A549 (cell line): ENCODE measurements at regions not wholly inside any gene's neighbourhood (a gene's known extent, or its start where the extent isn't known, plus 50 kb on each side); places are given as distances from the start of the nearest gene placed in this dataset.

Experiments used
- ATAC-seq, 2 experiments: fragments of 200-7000 bp in 1 of 2; fragments of >200 bp in 1 of 2; cut with Nextera tagmentation in 1 of 2; cut with Tn5 transposase in 1 of 2; 3 replicates each; pipeline versions ENCODE4 v1.8.0 to v1.9.1; 2018 to 2020; ENCODE audit warnings: mild to moderate bottlenecking in 1 of 2, moderate library complexity in 1 of 2
- CTCF ChIA-PET: fragments of 300-600 bp; sonication (Branson Sonifier 250); formaldehyde crosslinking; extraction: SDS; loops from one replicate; lab custom pipeline; 2021; ENCODE audit warnings: antibody characterized with exemption, inconsistent platforms; lab: Yijun Ruan, JAX
- POLR2A ChIA-PET: fragments of 350-600 bp; formaldehyde crosslinking; extraction: SDS; loops from one replicate; lab custom pipeline; 2021; ENCODE audit warnings: antibody characterized with exemption, inconsistent platforms; lab: Yijun Ruan, JAX
- DNase-seq, 2 experiments: peaks; one replicate each; pipeline versions ENCODE4 v3.0.0 to v3.0.0-alpha.2; 2011 to 2016; ENCODE audit warnings: low read depth in 1 of 2, low spot score in 1 of 2
- FAIRE-seq: peaks from 2 replicates; lab custom pipeline; 2011; peaks lifted over from hg19 to GRCh38; lab: Jason Lieb, UNC
- H3K27ac ChIP-seq, 2 experiments: fragments of >200 bp; sonication (Bioruptor Twin); formaldehyde crosslinking; 3 replicates each; pipeline ENCODE4 v1.5.1; 2016 to 2017
- H3K4me1 ChIP-seq: fragments of >200 bp; sonication (Bioruptor Twin); formaldehyde crosslinking; 3 replicates; pipeline ENCODE4 v1.6.1; 2016
- H3K4me2 ChIP-seq: fragments of >200 bp; sonication (Bioruptor Twin); formaldehyde crosslinking; 3 replicates; pipeline ENCODE4 v1.6.1; 2016
- H3K4me3 ChIP-seq: fragments of >200 bp; sonication (Bioruptor Twin); formaldehyde crosslinking; 3 replicates; pipeline ENCODE4 v1.5.1; 2016
- H3K9me3 ChIP-seq: fragments of >200 bp; sonication (Bioruptor Twin); formaldehyde crosslinking; 3 replicates; pipeline ENCODE4 v1.6.1; 2016
- EHF ChIP-seq: fragments of 250-450 bp; sonication (Bioruptor Pico); IDR thresholded peaks from 2 replicates; pipeline ENCODE4 v1.5.0; 2020; ENCODE audit warnings: mild to moderate bottlenecking
- EP300 ChIP-seq, 2 experiments: fragments of >200 bp; sonication (Bioruptor Twin); formaldehyde crosslinking; IDR thresholded peaks; 2 replicates in 1 of 2; 3 replicates in 1 of 2; pipeline ENCODE4 v1.6.1; 2016 to 2017
- FOSB ChIP-seq: fragments of 250-450 bp; sonication (Bioruptor Pico); IDR thresholded peaks from 2 replicates; pipeline ENCODE4 v1.5.0; 2020; ENCODE audit warnings: mild to moderate bottlenecking, moderate library complexity
- GATA3 ChIP-seq: IDR thresholded peaks from 2 replicates; pipeline ENCODE4 v1.6.1; 2012; ENCODE audit warnings: borderline replicate concordance
- HOXB13 ChIP-seq: fragments of 250-450 bp; sonication (Bioruptor Pico); IDR thresholded peaks from 2 replicates; pipeline ENCODE4 v1.5.0; 2020; ENCODE audit warnings: low read depth, mild to moderate bottlenecking, moderate library complexity
- JUN ChIP-seq, 2 experiments: fragments of >200 bp; sonication (Bioruptor Twin); formaldehyde crosslinking; IDR thresholded peaks; 2 replicates in 1 of 2; 3 replicates in 1 of 2; pipeline ENCODE4 v1.6.1; 2016 to 2017
- KDM1A ChIP-seq: fragments of 200-600 bp; sonication (generic); IDR thresholded peaks from 2 replicates; pipeline ENCODE4 v1.6.1; 2016; ENCODE audit warnings: low read depth, mild to moderate bottlenecking
- MAFK ChIP-seq: fragments of 450-650 bp; IDR thresholded peaks from 2 replicates; pipeline ENCODE4 v1.6.1; 2014; ENCODE audit not compliant: partially characterized antibody
- MYC ChIP-seq: IDR thresholded peaks from 2 replicates; pipeline ENCODE4 v1.6.1; 2012; ENCODE audit warnings: mild to moderate bottlenecking, inconsistent platforms, low read length, improper control_type of control experiment, borderline replicate concordance
- NPAS2 ChIP-seq: fragments of 250-450 bp; sonication (Bioruptor Pico); IDR thresholded peaks from 2 replicates; pipeline ENCODE4 v1.8.0; 2022; ENCODE audit warnings: mild to moderate bottlenecking, moderate library complexity, borderline replicate concordance
- POLR2A ChIP-seq: IDR thresholded peaks from 2 replicates; pipeline ENCODE4 v1.6.1; 2012; ENCODE audit warnings: mild to moderate bottlenecking, low read length
- POLR2AphosphoS2 ChIP-seq: conservative IDR thresholded peaks from 2 replicates; pipeline ENCODE4 v1.6.1; 2012; ENCODE audit warnings: low read length, improper control_type of control experiment, inconsistent platforms
- RAD21 ChIP-seq, 2 experiments: fragments of >200 bp in 1 of 2; sonication (Bioruptor Twin) in 1 of 2; formaldehyde crosslinking in 1 of 2; IDR thresholded peaks in 1 of 2; conservative IDR thresholded peaks in 1 of 2; 2 replicates in 1 of 2; 3 replicates in 1 of 2; pipeline ENCODE4 v1.6.1; 2012 to 2018; ENCODE audit warnings: inconsistent platforms in 1 of 2
- RARB ChIP-seq: fragments of 250-450 bp; sonication (Bioruptor Pico); IDR thresholded peaks from 2 replicates; pipeline ENCODE4 v1.8.0; 2021; ENCODE audit warnings: mild to moderate bottlenecking, moderate library complexity
- SREBF2 ChIP-seq: fragments of 450-650 bp; IDR thresholded peaks from 2 replicates; pipeline ENCODE4 v1.6.1; 2014; ENCODE audit warnings: mild to moderate bottlenecking, moderate library complexity
- TFCP2L1 ChIP-seq: fragments of 250-450 bp; sonication (Bioruptor Pico); IDR thresholded peaks from 2 replicates; pipeline ENCODE4 v1.5.0; 2021; ENCODE audit warnings: mild to moderate bottlenecking
- ZNF302 ChIP-seq: fragments of 250-450 bp; sonication (Bioruptor Pico); IDR thresholded peaks from 2 replicates; pipeline ENCODE4 v1.9.0; 2021; ENCODE audit warnings: inconsistent platforms, mild to moderate bottlenecking, moderate library complexity
- ZSCAN20 ChIP-seq: fragments of 250-450 bp; sonication (Bioruptor Pico); IDR thresholded peaks from 2 replicates; pipeline ENCODE4 v1.8.0; 2022; ENCODE audit warnings: mild to moderate bottlenecking, moderate library complexity
- WGBS: methylation state at CpG from one replicate; pipeline ENCODE4 v1.1.6; 2017; ENCODE audit errors: missing lambda C conversion rate; 5-methylcytosine and 5-hydroxymethylcytosine counted together
- TF ChIP-seq, protein P1 (sequence below): fragments of 250-450 bp; sonication (Bioruptor Pico); IDR thresholded peaks from 2 replicates; pipeline ENCODE4 v1.5.0; 2021; ENCODE audit warnings: mild to moderate bottlenecking, moderate library complexity, borderline replicate concordance
- TF ChIP-seq, protein P2 (sequence below): fragments of >200 bp; sonication (Bioruptor Twin); formaldehyde crosslinking; IDR thresholded peaks from 2 replicates; pipeline ENCODE4 v1.6.1; 2016
- TF ChIP-seq, protein P3 (sequence below): fragments of 150-350 bp; IDR thresholded peaks from 2 replicates; pipeline ENCODE4 v1.6.1; 2014; ENCODE audit warnings: low read depth, mild to moderate bottlenecking, low read length
- TF ChIP-seq, protein P4 (sequence below): IDR thresholded peaks from 2 replicates; pipeline ENCODE4 v1.6.1; 2012
- TF ChIP-seq, protein P5 (sequence below): fragments of >200 bp; sonication (Bioruptor Twin); formaldehyde crosslinking; IDR thresholded peaks from 3 replicates; pipeline ENCODE4 v1.5.1; 2016

DNA sequence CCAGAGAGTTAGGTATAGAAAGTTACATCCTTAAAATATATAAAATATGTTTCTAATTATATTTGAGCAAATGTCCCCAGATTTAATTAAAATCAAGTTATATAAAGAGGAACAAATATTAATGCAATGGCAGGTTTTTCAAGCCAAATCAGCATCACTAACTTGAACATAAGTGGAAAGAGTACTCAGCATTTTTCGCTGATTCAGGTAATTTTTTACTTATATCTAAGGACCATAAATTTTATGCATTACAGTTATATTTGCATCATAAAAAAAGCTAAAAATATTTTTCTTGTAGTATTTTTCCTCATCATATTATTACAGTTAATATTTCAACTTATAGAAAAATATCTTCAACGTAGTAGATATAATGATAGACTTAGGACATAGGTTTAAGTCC, 1047.4 kb downstream of the FAM133A start:
- WGBS, result 27% methylated on average over 2 of the region's 2 CpGs
- ATAC-seq (no peak), DNase-seq (no peak), FAIRE-seq (no peak)
- ChIA-PET POLR2A (no interaction called here), CTCF (no interaction called here)
- no peaks in the 10 kb centered on the region for H3K4me1 ChIP-seq
- no peak overlapping the region for H3K27ac ChIP-seq
- H3K4me2 ChIP-seq, result no peak overlapping the region
- peak; percentile 66 for TF ChIP-seq MAFK
- no peak for TF ChIP-seq RAD21 (conservative IDR thresholded peaks at IDR 0.05 in 1 of 2, IDR thresholded peaks at IDR 0.05 in 1 of 2)
- no peak overlapping the region for H3K4me3 ChIP-seq
- H3K9me3 ChIP-seq, result no peaks in the 10 kb centered on the region

DNA sequence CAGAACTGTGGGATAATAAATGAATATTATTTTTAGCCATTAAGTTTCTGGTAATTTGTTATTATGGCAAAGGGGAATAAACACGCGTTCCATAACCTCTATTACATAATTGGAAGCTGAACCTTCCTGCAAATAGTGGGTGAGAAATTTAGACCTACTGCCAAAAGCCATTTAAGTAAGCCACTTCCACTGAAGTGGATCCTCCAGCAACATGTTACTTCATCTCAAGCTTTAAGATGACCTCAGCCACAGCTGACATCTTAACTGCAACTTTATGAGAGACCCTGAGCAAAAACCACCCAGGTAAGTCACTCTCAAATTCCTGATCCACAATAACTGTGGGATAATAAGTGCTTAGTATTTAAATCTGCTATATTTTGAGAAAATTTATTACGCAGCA, 1048.6 kb downstream of the FAM133A start:
- H3K4me3 ChIP-seq, result no peak overlapping the region
- ChIA-PET CTCF (no interaction called here), POLR2A (no interaction called here)
- H3K4me2 ChIP-seq, result no peak overlapping the region
- no peaks in the 10 kb centered on the region for H3K4me1 ChIP-seq
- H3K9me3 ChIP-seq, result no peaks in the 10 kb centered on the region
- ATAC-seq, result no peak
- no peak overlapping the region for H3K27ac ChIP-seq
- WGBS, result 63% methylated on average over 3 of the region's 3 CpGs
- FAIRE-seq, result peak; percentile 36
- TF ChIP-seq KDM1A (no peak), TFCP2L1 (CRISPR knock-in tag) (no peak), RARB (no peak)
- TF ChIP-seq, protein P1, sequence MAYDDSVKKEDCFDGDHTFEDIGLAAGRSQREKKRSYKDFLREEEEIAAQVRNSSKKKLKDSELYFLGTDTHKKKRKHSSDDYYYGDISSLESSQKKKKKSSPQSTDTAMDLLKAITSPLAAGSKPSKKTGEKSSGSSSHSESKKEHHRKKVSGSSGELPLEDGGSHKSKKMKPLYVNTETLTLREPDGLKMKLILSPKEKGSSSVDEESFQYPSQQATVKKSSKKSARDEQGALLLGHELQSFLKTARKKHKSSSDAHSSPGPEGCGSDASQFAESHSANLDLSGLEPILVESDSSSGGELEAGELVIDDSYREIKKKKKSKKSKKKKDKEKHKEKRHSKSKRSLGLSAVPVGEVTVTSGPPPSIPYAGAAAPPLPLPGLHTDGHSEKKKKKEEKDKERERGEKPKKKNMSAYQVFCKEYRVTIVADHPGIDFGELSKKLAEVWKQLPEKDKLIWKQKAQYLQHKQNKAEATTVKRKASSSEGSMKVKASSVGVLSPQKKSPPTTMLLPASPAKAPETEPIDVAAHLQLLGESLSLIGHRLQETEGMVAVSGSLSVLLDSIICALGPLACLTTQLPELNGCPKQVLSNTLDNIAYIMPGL (CRISPR knock-in tag), result no peak
- TF ChIP-seq, protein P2, sequence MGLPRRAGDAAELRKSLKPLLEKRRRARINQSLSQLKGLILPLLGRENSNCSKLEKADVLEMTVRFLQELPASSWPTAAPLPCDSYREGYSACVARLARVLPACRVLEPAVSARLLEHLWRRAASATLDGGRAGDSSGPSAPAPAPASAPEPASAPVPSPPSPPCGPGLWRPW, result no peak
- TF ChIP-seq, protein P3, sequence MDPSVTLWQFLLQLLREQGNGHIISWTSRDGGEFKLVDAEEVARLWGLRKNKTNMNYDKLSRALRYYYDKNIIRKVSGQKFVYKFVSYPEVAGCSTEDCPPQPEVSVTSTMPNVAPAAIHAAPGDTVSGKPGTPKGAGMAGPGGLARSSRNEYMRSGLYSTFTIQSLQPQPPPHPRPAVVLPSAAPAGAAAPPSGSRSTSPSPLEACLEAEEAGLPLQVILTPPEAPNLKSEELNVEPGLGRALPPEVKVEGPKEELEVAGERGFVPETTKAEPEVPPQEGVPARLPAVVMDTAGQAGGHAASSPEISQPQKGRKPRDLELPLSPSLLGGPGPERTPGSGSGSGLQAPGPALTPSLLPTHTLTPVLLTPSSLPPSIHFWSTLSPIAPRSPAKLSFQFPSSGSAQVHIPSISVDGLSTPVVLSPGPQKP, result no peak
- DNase-seq, result no peak

DNA sequence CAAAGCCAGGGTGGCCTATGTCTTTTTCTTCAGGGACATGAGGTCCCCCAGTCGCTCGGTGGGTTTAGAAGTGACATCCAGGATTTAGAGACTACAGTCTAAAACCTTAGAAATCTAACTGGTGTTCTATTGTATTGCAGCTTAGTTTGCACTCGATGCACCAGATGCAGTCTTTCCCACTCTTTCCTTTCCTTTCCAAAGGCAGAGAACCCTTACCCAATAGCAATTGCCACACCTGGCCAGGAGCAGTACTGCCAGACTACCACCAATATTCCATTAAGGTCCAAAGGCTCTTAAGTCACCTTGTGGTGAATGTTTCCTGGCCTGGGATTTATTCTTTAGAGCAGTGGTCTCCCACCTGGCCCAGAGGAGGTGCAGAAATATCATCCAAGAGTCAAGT, 1068.8 kb downstream of the FAM133A start:
- Histone ChIP-seq H3K27ac (no peak overlapping the region), H3K9me3 (no peaks in the 10 kb centered on the region), H3K4me3 (no peak overlapping the region)
- POLR2A ChIA-PET, result no interaction called here
- DNase-seq, result no peak
- CTCF ChIA-PET, result no interaction called here
- no peak for TF ChIP-seq FOSB
- TF ChIP-seq MYC, result no peak
- no peak for TF ChIP-seq POLR2A
- TF ChIP-seq EHF (CRISPR knock-in tag), result no peak
- no peak for TF ChIP-seq ZSCAN20 (CRISPR knock-in tag)
- no peak for TF ChIP-seq HOXB13 (CRISPR knock-in tag)
- TF ChIP-seq, protein P4, sequence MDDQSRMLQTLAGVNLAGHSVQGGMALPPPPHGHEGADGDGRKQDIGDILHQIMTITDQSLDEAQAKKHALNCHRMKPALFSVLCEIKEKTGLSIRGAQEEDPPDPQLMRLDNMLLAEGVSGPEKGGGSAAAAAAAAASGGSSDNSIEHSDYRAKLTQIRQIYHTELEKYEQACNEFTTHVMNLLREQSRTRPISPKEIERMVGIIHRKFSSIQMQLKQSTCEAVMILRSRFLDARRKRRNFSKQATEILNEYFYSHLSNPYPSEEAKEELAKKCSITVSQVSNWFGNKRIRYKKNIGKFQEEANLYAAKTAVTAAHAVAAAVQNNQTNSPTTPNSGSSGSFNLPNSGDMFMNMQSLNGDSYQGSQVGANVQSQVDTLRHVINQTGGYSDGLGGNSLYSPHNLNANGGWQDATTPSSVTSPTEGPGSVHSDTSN, result no peak
- no peak for TF ChIP-seq ZNF302 (CRISPR knock-in tag)
- TF ChIP-seq, all 56 proteins: peak for 0
- 42% methylated on average over 3 of the region's 3 CpGs for WGBS
- no peak for ATAC-seq
- Histone ChIP-seq H3K4me1 (no peaks in the 10 kb centered on the region), H3K4me2 (no peak overlapping the region)
- no peak for FAIRE-seq

DNA sequence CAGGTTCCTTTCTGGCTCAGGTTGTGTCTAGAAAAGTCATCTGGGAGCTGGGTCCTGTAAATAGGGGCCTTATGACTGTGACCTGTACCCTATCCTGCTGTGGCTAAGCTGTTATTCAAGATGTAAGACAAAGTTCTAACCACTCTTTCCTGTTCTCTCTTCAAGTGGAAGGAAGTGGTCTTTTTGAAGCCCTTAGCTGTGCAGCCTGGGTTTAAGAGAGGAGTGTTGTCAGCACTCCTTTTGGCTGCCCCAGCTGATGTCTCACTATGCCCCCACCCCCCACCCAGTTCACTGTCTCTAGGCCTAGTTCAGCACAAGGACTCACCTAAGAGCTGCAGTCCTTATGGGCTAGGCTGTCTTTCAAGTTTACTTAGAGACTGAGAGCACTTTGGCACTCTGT, 1069.5 kb downstream of the FAM133A start:
- Histone ChIP-seq H3K4me1 (no peaks in the 10 kb centered on the region), H3K4me3 (no peak overlapping the region), H3K4me2 (no peak overlapping the region), H3K9me3 (no peaks in the 10 kb centered on the region), H3K27ac (no peak overlapping the region)
- ChIA-PET POLR2A (no interaction called here), CTCF (no interaction called here)
- no peak for DNase-seq
- FAIRE-seq, result no peak
- no peak for ATAC-seq
- no peak for TF ChIP-seq EP300 (IDR thresholded peaks at IDR 0.05)
- TF ChIP-seq POLR2AphosphoS2, result no peak
- no peak for TF ChIP-seq NPAS2 (CRISPR knock-in tag)
- TF ChIP-seq, protein P5, sequence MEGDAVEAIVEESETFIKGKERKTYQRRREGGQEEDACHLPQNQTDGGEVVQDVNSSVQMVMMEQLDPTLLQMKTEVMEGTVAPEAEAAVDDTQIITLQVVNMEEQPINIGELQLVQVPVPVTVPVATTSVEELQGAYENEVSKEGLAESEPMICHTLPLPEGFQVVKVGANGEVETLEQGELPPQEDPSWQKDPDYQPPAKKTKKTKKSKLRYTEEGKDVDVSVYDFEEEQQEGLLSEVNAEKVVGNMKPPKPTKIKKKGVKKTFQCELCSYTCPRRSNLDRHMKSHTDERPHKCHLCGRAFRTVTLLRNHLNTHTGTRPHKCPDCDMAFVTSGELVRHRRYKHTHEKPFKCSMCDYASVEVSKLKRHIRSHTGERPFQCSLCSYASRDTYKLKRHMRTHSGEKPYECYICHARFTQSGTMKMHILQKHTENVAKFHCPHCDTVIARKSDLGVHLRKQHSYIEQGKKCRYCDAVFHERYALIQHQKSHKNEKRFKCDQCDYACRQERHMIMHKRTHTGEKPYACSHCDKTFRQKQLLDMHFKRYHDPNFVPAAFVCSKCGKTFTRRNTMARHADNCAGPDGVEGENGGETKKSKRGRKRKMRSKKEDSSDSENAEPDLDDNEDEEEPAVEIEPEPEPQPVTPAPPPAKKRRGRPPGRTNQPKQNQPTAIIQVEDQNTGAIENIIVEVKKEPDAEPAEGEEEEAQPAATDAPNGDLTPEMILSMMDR, result no peak
- TF ChIP-seq, protein P1 (CRISPR knock-in tag), result no peak
- TF ChIP-seq GATA3, result no peak
- no peak for TF ChIP-seq SREBF2
- no peak for TF ChIP-seq JUN (IDR thresholded peaks at IDR 0.05)
- TF ChIP-seq TFCP2L1 (CRISPR knock-in tag), result no peak
- no peak for TF ChIP-seq MYC
- no peak for TF ChIP-seq KDM1A
